ENCODE measurements at regions not wholly inside any gene's neighbourhood (a gene's known extent, or its start where the extent isn't known, plus 50 kb on each side); places are given as distances from the start of the nearest gene placed in this dataset.

- DNase-seq (ENCODE audit: low read depth, low spot score) = peak; percentile 9
These were observed 599.4 kb downstream of the ZIC1 start for GRCh38 chr3:148008591-148008990.

- no peak for DNase-seq (ENCODE audit: low read depth, low spot score)
These were observed 611.7 kb downstream of the ZIC1 start for GRCh38 chr3:148020861-148021260.

- no peak for DNase-seq (ENCODE audit: low read depth, low spot score)
These were observed 612.2 kb downstream of the ZIC1 start for GRCh38 chr3:148021381-148021780.

DNA sequence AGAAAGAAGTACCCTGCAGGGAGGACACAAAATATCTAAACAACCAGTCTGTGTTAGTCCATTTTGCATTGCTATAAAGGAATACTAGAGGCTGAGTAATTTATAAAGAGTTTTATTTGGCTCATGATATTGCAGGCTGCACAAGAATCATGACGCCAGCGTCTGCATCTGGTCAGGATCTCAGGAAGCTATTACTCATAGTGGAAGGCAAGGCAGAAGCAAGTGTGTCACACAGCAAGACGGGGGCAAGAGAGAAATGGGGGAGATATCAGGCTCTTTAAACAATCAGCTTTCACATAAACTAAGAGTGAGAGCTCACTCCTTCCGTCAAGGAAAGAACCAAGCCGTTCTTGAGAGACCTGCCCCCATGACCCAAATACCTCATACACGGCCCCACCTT is 614.8 kb downstream of the ZIC1 start:
- DNase-seq (ENCODE audit: low read depth, low spot score) = no peak

- no peak for DNase-seq (ENCODE audit: low read depth, low spot score)
These were observed 616.9 kb downstream of the ZIC1 start for GRCh38 chr3:148026009-148026588.

DNA sequence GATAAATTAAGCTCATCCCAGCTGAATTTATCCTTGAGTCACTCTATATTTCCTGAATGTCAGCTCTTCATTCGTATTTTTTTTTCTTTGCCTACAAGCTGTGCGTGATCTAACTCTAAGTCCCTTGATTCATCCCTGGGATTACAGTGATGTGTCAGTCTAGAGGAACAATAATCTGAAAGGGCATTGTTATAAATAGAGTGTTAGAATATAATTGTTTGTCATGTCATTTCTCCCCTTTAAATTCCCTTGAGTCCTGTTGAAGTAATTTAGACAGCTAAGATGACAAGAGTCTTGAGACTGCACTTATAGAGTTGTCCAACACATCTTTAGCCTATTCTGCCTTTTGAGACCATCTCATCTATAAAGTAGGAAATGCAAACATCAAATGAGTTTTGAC is 621.8 kb downstream of the ZIC1 start:
- DNase-seq (ENCODE audit: low read depth, low spot score) = no peak

GRCh38 chr3:148034353-148034752 is 625.2 kb downstream of the ZIC1 start:
- DNase-seq (ENCODE audit: low read depth, low spot score) = no peak

DNA sequence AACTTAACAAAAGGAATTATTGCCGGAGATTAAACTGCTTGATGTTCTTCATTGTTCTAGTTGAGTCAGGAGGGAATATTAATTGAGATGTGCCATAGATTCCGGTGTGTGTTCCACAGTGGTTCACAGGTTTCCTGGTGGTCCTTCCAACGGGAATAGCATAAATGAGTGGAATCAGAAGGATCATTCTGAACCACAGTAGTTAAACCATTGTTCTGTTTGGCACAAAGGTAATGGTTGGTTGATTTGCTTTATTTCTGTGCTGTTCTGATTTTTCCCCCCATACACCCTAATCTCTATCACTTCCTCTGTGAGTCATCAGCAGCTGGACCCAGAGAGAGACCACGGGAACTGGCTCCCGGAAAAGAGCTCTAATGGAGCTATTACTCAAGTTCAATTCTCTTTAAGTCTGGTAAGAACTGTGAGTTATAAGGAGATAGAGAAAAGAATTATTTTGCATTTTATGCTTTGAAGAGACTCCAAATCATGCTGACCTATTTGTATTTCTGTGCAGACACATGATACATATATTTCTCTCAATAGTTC is 627.2 kb downstream of the ZIC1 start:
- no peak for DNase-seq (ENCODE audit: low read depth, low spot score)

DNA sequence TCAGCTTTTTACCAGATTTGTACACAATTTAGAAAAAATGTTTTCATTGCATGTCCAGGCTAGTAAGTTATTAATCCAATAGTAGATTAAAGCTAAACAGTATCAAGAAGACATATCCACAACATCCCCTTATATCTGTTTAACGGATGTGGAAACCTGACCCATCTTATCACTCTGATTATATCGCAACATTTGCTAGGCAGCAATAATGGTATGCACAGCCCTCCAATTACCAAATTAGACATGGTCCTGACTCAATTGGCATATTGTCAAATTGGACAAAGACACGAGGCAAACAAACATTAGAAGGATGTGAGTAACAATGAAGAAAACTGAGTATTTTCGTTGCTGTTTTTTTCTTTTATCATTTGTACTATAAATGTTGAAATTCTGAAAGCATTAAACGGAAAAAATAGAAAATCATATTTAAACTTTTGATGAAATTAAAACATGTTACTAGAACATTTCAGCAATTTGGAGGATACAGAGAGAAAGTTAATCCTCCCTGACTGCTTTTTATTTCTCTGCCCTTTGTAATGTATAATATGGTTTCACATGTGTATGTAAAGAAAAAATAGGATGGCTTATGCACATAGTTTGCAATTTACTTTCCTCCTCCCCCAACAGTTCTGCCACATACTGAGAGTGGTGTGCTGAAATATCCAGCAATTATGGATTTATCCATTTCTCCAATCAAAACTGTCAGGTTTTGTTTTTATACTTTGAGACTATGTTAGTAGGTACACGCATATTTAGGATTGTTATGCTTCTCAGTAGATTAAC is 633.7 kb downstream of the ZIC1 start:
- no peak for DNase-seq (ENCODE audit: low read depth, low spot score)

- DNase-seq (ENCODE audit: low read depth, low spot score) = no peak
These were observed 635.0 kb downstream of the ZIC1 start for GRCh38 chr3:148044151-148044550.

DNA sequence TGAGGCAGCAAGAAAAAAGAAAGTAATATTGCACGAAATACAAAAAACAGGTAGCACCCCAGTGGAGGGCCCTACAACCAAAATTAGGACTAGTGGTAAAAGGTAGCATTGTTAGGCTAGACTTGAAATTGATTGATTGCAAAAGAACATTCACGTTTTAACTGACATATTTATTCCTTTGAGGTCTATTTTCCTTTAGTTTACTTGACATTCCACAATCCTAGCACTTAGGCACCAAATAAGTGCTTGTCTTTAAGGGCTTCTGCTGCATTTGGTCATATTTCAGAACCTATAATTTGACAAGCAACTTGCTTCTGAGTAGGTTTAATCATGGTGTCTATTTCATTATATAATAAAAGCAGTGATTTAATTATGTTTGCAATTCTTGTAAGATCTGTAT is 642.7 kb upstream of the AGTR1 start:
- DNase-seq (ENCODE audit: low read depth, low spot score) = no peak

- DNase-seq (ENCODE audit: low read depth, low spot score) = no peak
These were observed 635.1 kb upstream of the AGTR1 start for GRCh38 chr3:148062590-148062989.

DNA sequence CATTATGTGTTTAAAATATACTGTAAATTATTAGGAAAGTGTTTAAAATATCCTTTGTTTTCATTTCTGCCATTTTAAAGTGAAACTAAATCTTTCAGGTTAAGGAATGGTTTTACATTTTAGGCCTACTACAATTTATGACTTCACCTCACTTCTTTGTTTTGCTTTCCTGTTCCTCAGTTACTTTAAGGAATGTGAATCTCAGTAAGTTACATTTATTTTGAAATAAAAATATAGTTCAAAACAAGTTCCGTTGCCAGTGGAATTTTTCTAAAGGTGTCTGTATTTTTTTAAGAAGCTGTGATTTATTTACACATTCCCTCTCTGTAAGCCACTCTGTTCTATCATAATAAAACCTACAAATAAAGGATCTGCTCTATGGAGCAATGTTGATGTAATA is 630.9 kb upstream of the AGTR1 start:
- no peak for DNase-seq (ENCODE audit: low read depth, low spot score)

DNA sequence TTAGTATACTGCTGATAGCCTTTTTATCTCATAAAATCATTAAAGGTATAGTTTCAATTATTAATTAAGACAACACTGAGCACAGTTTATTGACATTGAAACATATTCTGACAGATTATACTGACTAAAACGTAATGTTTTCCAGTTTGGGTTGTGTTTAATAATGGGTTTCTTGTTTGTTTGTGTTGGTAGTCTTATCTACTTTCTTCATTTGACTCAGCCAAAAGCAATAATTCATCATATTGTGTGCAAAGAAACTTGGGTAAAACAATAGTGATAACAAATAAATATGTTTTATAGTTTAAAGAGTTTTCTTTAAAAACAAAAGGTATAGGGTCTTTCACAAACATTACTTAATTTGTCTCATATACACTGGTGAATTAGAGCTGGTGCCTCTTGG is 629.2 kb upstream of the AGTR1 start:
- no peak for DNase-seq (ENCODE audit: low read depth, low spot score)

GRCh38 chr3:148070041-148070440 is 627.7 kb upstream of the AGTR1 start:
- DNase-seq (ENCODE audit: low read depth, low spot score) = no peak

GRCh38 chr3:148073721-148074456 is 623.8 kb upstream of the AGTR1 start:
- DNase-seq (ENCODE audit: low read depth, low spot score) = no peak

- no peak for DNase-seq (ENCODE audit: low read depth, low spot score)
These were observed 622.8 kb upstream of the AGTR1 start for GRCh38 chr3:148074946-148075345.

- DNase-seq (ENCODE audit: low read depth, low spot score) = peak; percentile 14
These were observed 621.7 kb upstream of the AGTR1 start for GRCh38 chr3:148075771-148076716.

- no peak for DNase-seq (ENCODE audit: low read depth, low spot score)
These were observed 620.3 kb upstream of the AGTR1 start for GRCh38 chr3:148077318-148077923.

DNA sequence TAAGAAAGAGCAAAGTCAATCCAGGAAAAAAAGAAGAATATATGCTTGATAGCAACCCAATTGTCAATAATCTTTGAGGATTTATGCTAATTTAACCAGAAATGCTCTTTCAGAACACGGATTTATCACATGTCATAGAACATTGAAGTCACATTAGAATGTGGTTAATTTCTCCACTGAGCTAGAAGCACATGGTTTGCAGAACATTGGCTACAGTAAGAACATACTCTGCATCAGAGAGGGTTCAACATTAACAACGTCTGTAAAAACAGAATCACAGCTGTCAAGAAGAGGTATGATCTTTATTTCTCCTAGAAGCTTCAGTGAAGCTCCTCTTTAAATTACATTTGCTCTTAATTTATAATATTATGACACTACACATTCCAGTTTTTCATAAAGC is 619.7 kb upstream of the AGTR1 start:
- DNase-seq (ENCODE audit: low read depth, low spot score) = no peak

- DNase-seq (ENCODE audit: low read depth, low spot score) = no peak
These were observed 619.0 kb upstream of the AGTR1 start for GRCh38 chr3:148078658-148079057.

Measured in ELF-1 (cell line).